Trophoblast cell (in vitro differentiated cells and primary cell): ENCODE measurements at regions not wholly inside any gene's neighbourhood (a gene's known extent, or its start where the extent isn't known, plus 50 kb on each side); places are given as distances from the start of the nearest gene placed in this dataset.

Experiments used
- DNase-seq, 2 donors: peaks; one replicate each; pipeline ENCODE4 v3.0.0-alpha.2; 2016
- H2AFZ ChIP-seq: 2 replicates; pipeline ENCODE4 v1.6.1; 2013; ENCODE audit warnings: low read length, moderate library complexity, mild to moderate bottlenecking; ENCODE audit not compliant: insufficient read depth, poor library complexity
- H2AK5ac ChIP-seq: 2 replicates; pipeline ENCODE4 v1.6.1; 2013; ENCODE audit warnings: mild to moderate bottlenecking, low read length
- H2BK120ac ChIP-seq: 2 replicates; pipeline ENCODE4 v1.6.1; 2013; ENCODE audit warnings: low read length, mild to moderate bottlenecking, moderate library complexity; ENCODE audit not compliant: insufficient read depth, poor library complexity
- H2BK12ac ChIP-seq: 2 replicates; pipeline ENCODE4 v1.6.1; 2013; ENCODE audit warnings: mild to moderate bottlenecking, low read length, moderate library complexity
- H2BK5ac ChIP-seq: 2 replicates; pipeline ENCODE4 v1.6.1; 2013; ENCODE audit warnings: low read length, low read depth, moderate library complexity, mild to moderate bottlenecking; ENCODE audit not compliant: poor library complexity
- H3K14ac ChIP-seq: 2 replicates; pipeline ENCODE4 v1.6.1; 2013; ENCODE audit warnings: mild to moderate bottlenecking, low read length
- H3K18ac ChIP-seq: 2 replicates; pipeline ENCODE4 v1.6.1; 2013; ENCODE audit warnings: mild to moderate bottlenecking, low read length
- H3K23ac ChIP-seq: 2 replicates; pipeline ENCODE4 v1.6.1; 2013; ENCODE audit warnings: low read length
- H3K27ac ChIP-seq: 2 replicates; pipeline ENCODE4 v1.5.1; 2013; ENCODE audit warnings: low read depth, mild to moderate bottlenecking, inconsistent platforms, low read length, moderate library complexity
- H3K27me3 ChIP-seq: 2 replicates; pipeline ENCODE4 v1.6.1; 2013; ENCODE audit warnings: inconsistent platforms, mild to moderate bottlenecking, low read length, moderate library complexity; ENCODE audit not compliant: insufficient read depth
- H3K36me3 ChIP-seq, 2 experiments: 1 replicate in 1 of 2; 2 replicates in 1 of 2; pipeline ENCODE4 v1.6.1; 2013; ENCODE audit warnings: low read length in 2 of 2, mild to moderate bottlenecking in 2 of 2, moderate library complexity in 1 of 2; ENCODE audit not compliant: insufficient read depth in 2 of 2, control insufficient read depth in 1 of 2
- H3K4ac ChIP-seq: 2 replicates; pipeline ENCODE4 v1.6.1; 2013; ENCODE audit warnings: low read depth, mild to moderate bottlenecking, low read length, moderate library complexity
- H3K4me1 ChIP-seq, 2 experiments: 1 replicate in 1 of 2; 2 replicates in 1 of 2; pipeline ENCODE4 v1.6.1; 2013; ENCODE audit warnings: low read length in 2 of 2, mild to moderate bottlenecking in 2 of 2, moderate library complexity in 1 of 2; ENCODE audit not compliant: insufficient read depth in 2 of 2, control insufficient read depth in 1 of 2
- H3K4me2 ChIP-seq: 2 replicates; pipeline ENCODE4 v1.6.1; 2013; ENCODE audit warnings: inconsistent platforms, mild to moderate bottlenecking, low read length, moderate library complexity
- H3K4me3 ChIP-seq: 2 replicates; pipeline ENCODE4 v1.5.1; 2013; ENCODE audit warnings: mild to moderate bottlenecking, low read depth, low read length, inconsistent platforms
- H3K79me1 ChIP-seq: one replicate; pipeline ENCODE4 v1.6.1; 2013; ENCODE audit warnings: low read length
- H3K79me2 ChIP-seq: 2 replicates; pipeline ENCODE4 v1.6.1; 2013; ENCODE audit warnings: low read length, mild to moderate bottlenecking; ENCODE audit not compliant: control insufficient read depth, insufficient read depth, poor library complexity
- H3K9ac ChIP-seq: 2 replicates; pipeline ENCODE4 v1.6.1; 2013; ENCODE audit warnings: mild to moderate bottlenecking, low read length
- H3K9me3 ChIP-seq: 2 replicates; pipeline ENCODE4 v1.6.1; 2013; ENCODE audit warnings: low read depth, mild to moderate bottlenecking, control low read depth, inconsistent platforms, low read length; ENCODE audit not compliant: insufficient read depth
- H4K12ac ChIP-seq: 2 replicates; pipeline ENCODE4 v1.6.1; 2013; ENCODE audit warnings: low read depth, mild to moderate bottlenecking, low read length, moderate library complexity
- H4K8ac ChIP-seq: 2 replicates; pipeline ENCODE4 v1.6.1; 2013; ENCODE audit warnings: low read depth, mild to moderate bottlenecking, low read length, moderate library complexity
- H4K91ac ChIP-seq: one replicate; pipeline ENCODE4 v1.6.1; 2013; ENCODE audit warnings: low read depth, mild to moderate bottlenecking, low read length, moderate library complexity
- WGBS: extraction: QIAGEN DNeasy Blood & Tissue Kit; methylation state at CpG from one replicate; pipeline ENCODE4 v1.1.7; 2013; ENCODE audit warnings: missing lambda C conversion rate; ENCODE audit not compliant: insufficient read length, insufficient coverage; ENCODE audit errors: extremely low coverage; 5-methylcytosine and 5-hydroxymethylcytosine counted together

GRCh38 chr12:113735131-113735530 is 231.0 kb downstream of the RBM19 start:
- H3K18ac ChIP-seq: no peak overlapping the region
- no peak overlapping the region for H4K91ac ChIP-seq
- no peak overlapping the region for H4K8ac ChIP-seq
- no peaks in the 10 kb centered on the region for H3K79me1 ChIP-seq
- no peak overlapping the region for H3K9ac ChIP-seq
- no peaks in the 10 kb centered on the region for H3K79me2 ChIP-seq
- no peak overlapping the region for H2AFZ ChIP-seq
- no peak overlapping the region for H2AK5ac ChIP-seq
- H3K36me3 ChIP-seq: no peaks in the 10 kb centered on the region
- H3K27ac ChIP-seq: no peak overlapping the region
- no peaks in the 10 kb centered on the region for H3K27me3 ChIP-seq
- no peak overlapping the region for H3K4me3 ChIP-seq
- H3K4me1 ChIP-seq: no peaks in the 10 kb centered on the region
- H3K4me2 ChIP-seq: no peak overlapping the region
- no peak overlapping the region for H3K4ac ChIP-seq
- no peak overlapping the region for H2BK120ac ChIP-seq
- H3K14ac ChIP-seq: no peak overlapping the region
- WGBS: no CpG with 5 or more reads among the region's 17 CpGs
- H3K23ac ChIP-seq: no peak overlapping the region
- no peak overlapping the region for H4K12ac ChIP-seq
- no peaks in the 10 kb centered on the region for H3K9me3 ChIP-seq
- no peak overlapping the region for H2BK12ac ChIP-seq
- H2BK5ac ChIP-seq: no peak overlapping the region
- DNase-seq: no peak

GRCh38 chr12:113734503-113734902 is 231.6 kb downstream of the RBM19 start:
- H3K23ac ChIP-seq: no peak overlapping the region
- no peak overlapping the region for H3K18ac ChIP-seq
- H4K91ac ChIP-seq: no peak overlapping the region
- H3K79me1 ChIP-seq: no peaks in the 10 kb centered on the region
- H2AFZ ChIP-seq: no peak overlapping the region
- H2BK120ac ChIP-seq: no peak overlapping the region
- H3K4me3 ChIP-seq: no peak overlapping the region
- no peaks in the 10 kb centered on the region for H3K79me2 ChIP-seq
- H3K9me3 ChIP-seq: no peaks in the 10 kb centered on the region
- no peak overlapping the region for H3K9ac ChIP-seq
- no peaks in the 10 kb centered on the region for H3K4me1 ChIP-seq
- no peak overlapping the region for H2AK5ac ChIP-seq
- H4K12ac ChIP-seq: no peak overlapping the region
- H3K27me3 ChIP-seq: no peaks in the 10 kb centered on the region
- no peak overlapping the region for H2BK5ac ChIP-seq
- no peaks in the 10 kb centered on the region for H3K36me3 ChIP-seq
- WGBS: no CpG with 5 or more reads among the region's 3 CpGs
- no peak overlapping the region for H3K4me2 ChIP-seq
- H3K27ac ChIP-seq: no peak overlapping the region
- H2BK12ac ChIP-seq: no peak overlapping the region
- H4K8ac ChIP-seq: no peak overlapping the region
- no peak for DNase-seq
- no peak overlapping the region for H3K4ac ChIP-seq
- no peak overlapping the region for H3K14ac ChIP-seq

- no peak overlapping the region for H2BK120ac ChIP-seq
- peaks cover 3% of the 10 kb centered on the region in 2 experiments for H3K4me1 ChIP-seq
- H4K91ac ChIP-seq: no peak overlapping the region
- H3K27ac ChIP-seq: no peak overlapping the region
- H3K9ac ChIP-seq: no peak overlapping the region
- no peaks in the 10 kb centered on the region for H3K9me3 ChIP-seq
- H3K23ac ChIP-seq: no peak overlapping the region
- no peak overlapping the region for H3K14ac ChIP-seq
- no peak overlapping the region for H3K4ac ChIP-seq
- no peak overlapping the region for H3K4me3 ChIP-seq
- H2BK12ac ChIP-seq: no peak overlapping the region
- no peak overlapping the region for H4K12ac ChIP-seq
- no peak overlapping the region for H3K18ac ChIP-seq
- no peak overlapping the region for H2AK5ac ChIP-seq
- H2AFZ ChIP-seq: no peak overlapping the region
- no CpG with 5 or more reads among the region's 4 CpGs for WGBS
- no peaks in the 10 kb centered on the region for H3K79me2 ChIP-seq
- H2BK5ac ChIP-seq: no peak overlapping the region
- no peak overlapping the region for H4K8ac ChIP-seq
- H3K79me1 ChIP-seq: no peaks in the 10 kb centered on the region
- H3K4me2 ChIP-seq: no peak overlapping the region
- no peaks in the 10 kb centered on the region for H3K36me3 ChIP-seq
- DNase-seq: no peak
- no peaks in the 10 kb centered on the region for H3K27me3 ChIP-seq
Measured at GRCh38 chr12:113732916-113733315, 233.2 kb downstream of the RBM19 start.

DNA sequence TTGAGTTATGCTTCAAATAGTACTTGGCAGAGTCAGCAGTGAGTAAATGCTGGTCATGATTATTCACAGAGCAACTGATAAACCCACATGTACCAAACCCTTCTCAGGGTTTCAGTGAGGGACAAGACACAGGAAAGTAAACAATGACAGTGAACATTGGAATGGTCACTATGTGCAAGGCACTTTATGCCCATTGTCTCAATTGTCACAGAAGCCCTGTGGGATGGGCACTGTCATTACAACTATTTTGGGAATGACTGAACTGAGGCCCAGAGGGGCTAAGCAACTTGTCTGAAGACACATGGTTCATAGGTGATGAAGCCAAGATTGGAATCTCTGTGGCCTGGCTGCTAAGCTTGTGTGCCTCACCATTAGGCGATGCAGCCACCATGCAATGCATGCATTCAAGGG is 238.5 kb downstream of the RBM19 start:
- Histone ChIP-seq H3K9ac (no peak overlapping the region), H3K27ac (no peak overlapping the region), H2BK5ac (no peak overlapping the region), H3K4me2 (no peak overlapping the region), H3K9me3 (peaks cover 7% of the 10 kb centered on the region), H2BK12ac (no peak overlapping the region), H3K23ac (no peak overlapping the region), H4K91ac (no peak overlapping the region), H3K18ac (no peak overlapping the region), H3K4me3 (no peak overlapping the region), H3K4ac (no peak overlapping the region), H2BK120ac (no peak overlapping the region), H4K8ac (no peak overlapping the region), H3K27me3 (no peaks in the 10 kb centered on the region), H4K12ac (no peak overlapping the region), H2AK5ac (no peak overlapping the region), H3K79me1 (no peaks in the 10 kb centered on the region), H3K14ac (no peak overlapping the region), H3K4me1 (peaks cover 4% of the 10 kb centered on the region in 2 experiments), H3K36me3 (no peaks in the 10 kb centered on the region), H2AFZ (no peak overlapping the region), H3K79me2 (no peaks in the 10 kb centered on the region)
- peak; percentile 96 to 99 for DNase-seq
- no CpG with 5 or more reads among the region's 1 CpG for WGBS
